RWPE1 (cell line): ENCODE measurements at regions not wholly inside any gene's neighbourhood (a gene's known extent, or its start where the extent isn't known, plus 50 kb on each side); places are given as distances from the start of the nearest gene placed in this dataset.

ENCODE experiments used
- CTCF ChIA-PET: fragments of 350-600 bp; sonication (Branson Sonifier 250); formaldehyde crosslinking; extraction: SDS; loops from one replicate; lab custom pipeline; 2021; lab: Yijun Ruan, JAX
- POLR2A ChIA-PET: fragments of 400-600 bp; formaldehyde crosslinking; extraction: SDS; loops from one replicate; lab custom pipeline; 2020; ENCODE audit warnings: antibody characterized with exemption; ENCODE audit not compliant: low non-redundant PET; lab: Yijun Ruan, JAX
- DNase-seq: peaks from one replicate; pipeline ENCODE4 v3.0.0; 2012; ENCODE audit warnings: low spot score
- H3K27ac ChIP-seq: fragments of 450-650 bp; 2 replicates; pipeline ENCODE4 v1.5.1; 2017
- CTCF ChIP-seq: fragments of 450-650 bp; conservative IDR thresholded peaks from 2 replicates; pipeline ENCODE4 v1.5.1; 2017; ENCODE audit warnings: low read depth, mild to moderate bottlenecking

GRCh38 chr16:62967163-62967562 lies 930.9 kb upstream of the CDH8 start:
- CTCF ChIA-PET: no interaction called here
- no peak overlapping the region; the same call in 1 of the 2 replicates for H3K27ac ChIP-seq

DNA sequence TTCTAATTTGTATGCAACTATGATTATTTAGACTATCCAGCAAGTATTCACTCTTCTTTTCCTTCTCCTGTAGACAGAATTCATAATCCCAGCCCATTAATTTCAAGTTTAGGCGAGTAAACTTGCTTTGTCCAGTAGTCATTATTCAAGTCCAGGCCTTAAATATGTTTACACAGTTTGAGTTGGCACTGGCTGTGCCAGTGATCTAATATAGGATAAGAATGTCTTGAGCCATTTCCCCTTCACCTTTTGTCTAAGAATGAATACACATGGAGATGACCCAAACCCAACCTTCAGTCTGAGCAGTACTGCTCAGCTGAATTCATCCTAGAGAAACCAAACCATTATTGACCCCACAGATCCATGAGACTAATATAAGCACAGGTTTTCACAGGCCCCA lies 930.4 kb upstream of the CDH8 start:
- no peak overlapping the region for H3K27ac ChIP-seq
- DNase-seq: no peak
- CTCF ChIA-PET: no interaction called here
- POLR2A ChIA-PET: no interaction called here
- no peak for TF ChIP-seq CTCF

More at GRCh38 chr16:62967163-62967562, 930.9 kb upstream of the CDH8 start:
- TF ChIP-seq CTCF: no peak
- POLR2A ChIA-PET: no interaction called here
- DNase-seq: no peak

DNA sequence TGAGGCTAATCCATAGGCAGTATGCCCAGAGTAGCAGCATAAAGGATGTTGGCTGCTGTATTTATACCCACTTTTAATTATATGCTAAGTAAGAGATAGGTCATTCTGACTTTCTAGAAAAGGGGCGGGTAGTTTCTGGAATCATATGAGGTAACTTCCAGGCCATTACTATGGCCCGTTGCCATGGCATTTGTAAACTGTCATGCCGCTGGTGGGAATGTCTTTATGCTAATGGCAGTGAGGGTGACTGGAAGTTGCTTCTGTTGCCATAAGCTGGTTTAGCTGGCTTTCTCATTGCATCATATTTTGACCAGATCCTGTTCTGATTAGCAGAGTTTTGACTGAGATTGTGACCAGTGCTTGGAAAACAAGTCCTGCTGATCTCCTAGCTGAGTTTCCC lies 929.6 kb upstream of the CDH8 start:
- no peak overlapping the region for H3K27ac ChIP-seq
- CTCF ChIA-PET: no interaction called here

DNA sequence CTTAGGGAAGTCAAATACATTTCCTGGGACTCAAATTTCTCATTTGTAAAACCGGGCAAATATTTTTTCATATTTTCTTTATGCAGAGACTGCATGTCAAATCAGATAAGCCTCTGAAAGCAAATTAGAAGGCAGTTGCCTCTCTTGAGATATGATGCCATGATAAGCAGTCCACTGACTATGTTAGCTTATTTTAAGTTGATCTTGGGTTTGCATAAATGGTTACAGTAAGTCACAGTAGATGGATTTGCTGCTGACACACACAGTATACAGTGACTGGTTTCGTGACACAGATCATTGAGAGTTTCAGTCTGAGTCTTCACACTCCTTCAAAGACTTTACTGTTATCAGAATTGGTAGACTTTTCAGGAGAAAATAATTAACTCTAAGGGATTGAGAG lies 927.6 kb upstream of the CDH8 start:
- no peak for DNase-seq
- no peak overlapping the region for H3K27ac ChIP-seq
- CTCF ChIA-PET: no interaction called here
- TF ChIP-seq CTCF: no peak
- POLR2A ChIA-PET: no interaction called here

More for the DNA sequence above, 929.6 kb upstream of the CDH8 start:
- POLR2A ChIA-PET: no interaction called here
- TF ChIP-seq CTCF: no peak
- no peak for DNase-seq

DNA sequence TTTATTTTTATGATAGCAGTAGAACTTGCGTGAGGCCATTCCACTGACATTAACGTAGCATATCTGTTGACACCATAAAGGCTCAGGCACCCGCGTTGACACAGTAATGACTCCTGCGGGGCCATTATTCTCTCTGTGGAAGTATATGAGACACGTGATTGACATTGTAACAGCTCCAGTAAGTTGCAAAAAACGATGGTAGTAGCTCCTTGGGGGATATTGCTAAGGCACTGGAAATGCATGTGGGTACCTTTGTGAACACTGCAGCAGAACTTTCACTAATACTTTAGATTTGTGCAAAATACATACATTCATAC lies 918.8 kb upstream of the CDH8 start:
- no peak for TF ChIP-seq CTCF
- POLR2A ChIA-PET: no interaction called here
- CTCF ChIA-PET: no interaction called here
- H3K27ac ChIP-seq: no peak overlapping the region
- DNase-seq: no peak

DNA sequence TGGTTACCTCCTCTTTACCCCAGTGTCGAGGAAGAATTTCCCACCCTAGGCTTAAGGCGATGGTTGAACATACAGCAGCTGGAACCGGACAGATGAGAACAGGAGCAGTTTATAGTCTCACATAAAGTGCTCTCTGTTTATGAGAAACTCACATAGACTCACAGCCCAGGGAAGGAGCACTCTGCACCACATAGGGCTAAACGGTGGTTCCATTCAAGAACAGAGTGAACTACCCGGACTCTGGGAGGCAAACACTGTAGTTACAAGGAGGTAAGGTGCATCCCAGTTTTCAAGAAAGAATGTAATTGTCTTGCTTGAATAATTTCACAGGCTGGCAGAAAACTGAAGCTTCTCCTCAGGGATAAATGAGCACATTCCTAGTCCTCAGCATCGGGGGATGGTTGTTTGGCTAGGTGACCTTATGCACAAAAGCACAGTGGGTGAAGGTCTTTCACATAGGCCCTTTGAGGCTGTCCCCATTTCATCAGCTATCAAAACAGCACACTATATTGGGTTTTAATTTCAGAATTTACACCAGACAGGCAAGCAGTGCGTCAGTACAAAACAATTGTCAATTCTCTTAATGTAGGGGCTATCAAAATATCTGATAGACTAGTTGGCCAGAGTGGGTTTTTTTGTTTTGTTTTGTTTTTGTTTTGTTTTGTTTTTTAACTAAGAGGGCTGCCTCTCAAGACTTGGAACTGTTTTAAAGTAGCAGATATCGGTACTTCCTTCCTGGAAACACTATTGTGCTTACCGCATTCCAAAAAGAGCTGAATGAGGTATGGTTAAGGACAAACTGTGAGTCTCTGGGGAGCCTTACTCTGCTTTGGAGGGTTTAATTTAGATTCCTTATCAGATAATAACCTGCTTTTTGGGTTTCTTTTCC lies 918.1 kb upstream of the CDH8 start:
- DNase-seq: no peak
- H3K27ac ChIP-seq: no peak overlapping the region
- TF ChIP-seq CTCF: no peak
- POLR2A ChIA-PET: no interaction called here
- CTCF ChIA-PET: no interaction called here
